IMR-90 (cell line): ENCODE measurements at regions not wholly inside any gene's neighbourhood (a gene's known extent, or its start where the extent isn't known, plus 50 kb on each side); places are given as distances from the start of the nearest gene placed in this dataset.

Experiments
- ATAC-seq: fragments of 200-7000 bp; cut with Tn5 transposase; 2 replicates; pipeline ENCODE4 v1.9.1; 2020; ENCODE audit warnings: low read depth, mild to moderate bottlenecking, moderate library complexity
- BruUV-seq: library from RNA; stranded (reverse); fragments of 400-500 nt; replicated peaks from 2 replicates; lab custom pipeline; 2021; lab: Mats Ljungman, UMichigan
- CTCF ChIA-PET: fragments of 300-600 bp; formaldehyde crosslinking; extraction: SDS; loops from one replicate; lab custom pipeline; 2021; ENCODE audit warnings: antibody characterized with exemption; lab: Yijun Ruan, JAX
- POLR2A ChIA-PET: fragments of 300-600 bp; sonication (Branson Sonifier 250); formaldehyde crosslinking; loops from one replicate; lab custom pipeline; 2022; ENCODE audit warnings: antibody characterized with exemption; ENCODE audit not compliant: unreplicated experiment; lab: Charles Lee
- DNase-seq: peaks from one replicate; pipeline ENCODE4 v3.0.0; 2013
- H2AFZ ChIP-seq: replicated peaks from 2 replicates; pipeline ENCODE3; 2013; ENCODE audit warnings: low read length, mild to moderate bottlenecking; ENCODE audit not compliant: poor library complexity
- H2AK5ac ChIP-seq: 2 replicates; pipeline ENCODE4 v1.6.1; 2013; ENCODE audit warnings: low read depth, low read length, inconsistent platforms
- H2AK9ac ChIP-seq: replicated peaks from 2 replicates; pipeline ENCODE3; 2013; ENCODE audit warnings: mild to moderate bottlenecking, low read depth, low read length, moderate library complexity; ENCODE audit not compliant: poor library complexity
- H2BK120ac ChIP-seq: 2 replicates; pipeline ENCODE4 v1.6.1; 2013; ENCODE audit warnings: low read depth, low read length, inconsistent platforms
- H2BK15ac ChIP-seq: 3 replicates; pipeline ENCODE4 v1.6.1; 2013; ENCODE audit warnings: low read depth, low read length, inconsistent platforms
- H2BK20ac ChIP-seq: 2 replicates; pipeline ENCODE4 v1.6.1; 2013; ENCODE audit warnings: low read depth, mild to moderate bottlenecking, inconsistent platforms, low read length, moderate library complexity
- H2BK5ac ChIP-seq: 2 replicates; pipeline ENCODE4 v1.6.1; 2013; ENCODE audit warnings: mild to moderate bottlenecking, low read depth, low read length, inconsistent platforms; ENCODE audit not compliant: poor library complexity, severe bottlenecking
- H3K14ac ChIP-seq: replicated peaks from 2 replicates; pipeline ENCODE4 v1.6.1; 2013; ENCODE audit warnings: low read depth, low read length, inconsistent platforms
- H3K18ac ChIP-seq: 2 replicates; pipeline ENCODE4 v1.6.1; 2013; ENCODE audit warnings: low read depth, low read length, control low read depth
- H3K23ac ChIP-seq: 2 replicates; pipeline ENCODE4 v1.6.1; 2013; ENCODE audit warnings: low read depth, low read length, inconsistent platforms
- H3K27ac ChIP-seq: 2 replicates; pipeline ENCODE4 v1.5.1; 2013; ENCODE audit warnings: mild to moderate bottlenecking, control low read depth, low read length; ENCODE audit not compliant: insufficient read depth
- H3K27me3 ChIP-seq: 2 replicates; pipeline ENCODE4 v1.6.1; 2013; ENCODE audit warnings: low read length; ENCODE audit not compliant: control insufficient read depth, insufficient read depth
- H3K36me3 ChIP-seq: 2 replicates; pipeline ENCODE4 v1.6.1; 2013; ENCODE audit warnings: low read length, mixed read lengths; ENCODE audit not compliant: control insufficient read depth, insufficient read depth
- H3K4ac ChIP-seq: 2 replicates; pipeline ENCODE4 v1.6.1; 2013; ENCODE audit warnings: low read depth, low read length, inconsistent platforms
- H3K4me1 ChIP-seq: 2 replicates; pipeline ENCODE4 v1.6.1; 2013; ENCODE audit warnings: low read length, mixed read lengths; ENCODE audit not compliant: control insufficient read depth, insufficient read depth
- H3K4me2 ChIP-seq: 2 replicates; pipeline ENCODE4 v1.6.1; 2013; ENCODE audit warnings: low read depth, mild to moderate bottlenecking, control low read depth, low read length, moderate library complexity
- H3K4me3 ChIP-seq: 2 replicates; pipeline ENCODE4 v1.5.1; 2013; ENCODE audit warnings: low read depth, mild to moderate bottlenecking, control low read depth, low read length, moderate library complexity; ENCODE audit not compliant: insufficient read depth
- H3K56ac ChIP-seq: 2 replicates; pipeline ENCODE4 v1.6.1; 2013; ENCODE audit warnings: low read length, inconsistent platforms; ENCODE audit not compliant: insufficient read depth; ENCODE audit errors: extremely low read depth
- H3K79me1 ChIP-seq, 2 experiments: 2 replicates each; pipeline ENCODE4 v1.6.1; 2013; ENCODE audit warnings: low read length in 2 of 2, inconsistent platforms in 1 of 2, low read depth in 1 of 2
- H3K9ac ChIP-seq: 2 replicates; pipeline ENCODE4 v1.6.1; 2013; ENCODE audit warnings: low read depth, low read length, control low read depth
- H3K9me1 ChIP-seq: 2 replicates; pipeline ENCODE4 v1.6.1; 2013; ENCODE audit warnings: low read length, inconsistent platforms; ENCODE audit not compliant: insufficient read depth
- H3K9me3 ChIP-seq: 2 replicates; pipeline ENCODE4 v1.6.1; 2013; ENCODE audit warnings: low read length; ENCODE audit not compliant: control insufficient read depth, insufficient read depth
- H4K20me1 ChIP-seq: 2 replicates; pipeline ENCODE4 v1.6.1; 2013; ENCODE audit warnings: low read length, inconsistent platforms; ENCODE audit not compliant: insufficient read depth
- H4K5ac ChIP-seq: 2 replicates; pipeline ENCODE4 v1.6.1; 2013; ENCODE audit warnings: mild to moderate bottlenecking, low read depth, low read length, control low read depth
- H4K8ac ChIP-seq, 2 experiments: 2 replicates each; pipeline ENCODE4 v1.6.1; 2013; ENCODE audit warnings: low read depth in 2 of 2, low read length in 2 of 2, control low read depth in 1 of 2, inconsistent platforms in 1 of 2
- H4K91ac ChIP-seq: 2 replicates; pipeline ENCODE4 v1.6.1; 2013; ENCODE audit warnings: low read depth, low read length, inconsistent platforms; ENCODE audit not compliant: insufficient read depth
- BHLHE40 ChIP-seq: fragments of 150-350 bp; IDR thresholded peaks from 2 replicates; pipeline ENCODE4 v1.6.1; 2016; ENCODE audit warnings: mild to moderate bottlenecking, low read depth, low read length
- CEBPB ChIP-seq: IDR thresholded peaks from 2 replicates; pipeline ENCODE4 v1.6.1; 2012; ENCODE audit warnings: low read depth, low read length, improper control_type of control experiment
- CHD1 ChIP-seq: IDR thresholded peaks from 2 replicates; pipeline ENCODE4 v1.6.1; 2012; ENCODE audit warnings: low read depth, low read length, improper control_type of control experiment
- CTCF ChIP-seq: conservative IDR thresholded peaks from 2 replicates; pipeline ENCODE4 v1.5.1; 2012; ENCODE audit warnings: mild to moderate bottlenecking, low read depth, low read length, improper control_type of control experiment
- FOS ChIP-seq: fragments of 150-350 bp; IDR thresholded peaks from 2 replicates; pipeline ENCODE4 v1.6.1; 2016; ENCODE audit warnings: low read depth, low read length
- MAFK ChIP-seq: IDR thresholded peaks from 2 replicates; pipeline ENCODE4 v1.6.1; 2012; ENCODE audit warnings: low read depth, low read length, improper control_type of control experiment
- MAZ ChIP-seq: IDR thresholded peaks from 2 replicates; pipeline ENCODE4 v1.6.1; 2012; ENCODE audit warnings: low read depth, mild to moderate bottlenecking, low read length, improper control_type of control experiment, moderate library complexity, borderline replicate concordance
- MXI1 ChIP-seq: IDR thresholded peaks from 2 replicates; pipeline ENCODE4 v1.6.1; 2012; ENCODE audit warnings: low read depth, mild to moderate bottlenecking, low read length, moderate library complexity, borderline replicate concordance
- NFE2L2 ChIP-seq: fragments of 150-350 bp; IDR thresholded peaks from 2 replicates; pipeline ENCODE4 v1.6.1; 2016; ENCODE audit warnings: low read depth, mild to moderate bottlenecking, low read length
- POLR2A ChIP-seq: IDR thresholded peaks from 2 replicates; pipeline ENCODE4 v1.6.1; 2012; ENCODE audit warnings: mild to moderate bottlenecking, low read depth, low read length
- RAD21 ChIP-seq: IDR thresholded peaks from 2 replicates; pipeline ENCODE4 v1.6.1; 2012; ENCODE audit warnings: low read length, improper control_type of control experiment
- RCOR1 ChIP-seq: IDR thresholded peaks from 2 replicates; pipeline ENCODE4 v1.6.1; 2012; ENCODE audit warnings: mild to moderate bottlenecking, low read length, improper control_type of control experiment; ENCODE audit not compliant: insufficient replicate concordance
- RFX5 ChIP-seq: IDR thresholded peaks from 2 replicates; pipeline ENCODE4 v1.8.0; 2012; ENCODE audit warnings: low read depth, mild to moderate bottlenecking, low read length, moderate library complexity
- SMC3 ChIP-seq: fragments of 150-350 bp; IDR thresholded peaks from 2 replicates; pipeline ENCODE4 v1.6.1; 2016; ENCODE audit warnings: low read depth, mild to moderate bottlenecking, antibody characterized with exemption, low read length, moderate library complexity
- USF2 ChIP-seq: fragments of 150-350 bp; IDR thresholded peaks from 2 replicates; pipeline ENCODE4 v1.6.1; 2017; ENCODE audit warnings: mild to moderate bottlenecking, antibody characterized with exemption, low read length, low read depth
- WGBS, 2 experiments: methylation state at CpG; one replicate each; pipeline versions ENCODE4 v1.1.5 to v1.1.7; 2013; ENCODE audit warnings: missing lambda C conversion rate in 2 of 2; ENCODE audit not compliant: insufficient read length in 1 of 2; ENCODE audit errors: extremely low coverage in 2 of 2; 5-methylcytosine and 5-hydroxymethylcytosine counted together
- dilution Hi-C: fragments of 300-500 bp; cut with HindIII; formaldehyde crosslinking; loops from one replicate; pipeline ENCODE4 v1.14.3; 2018; ENCODE audit warnings: low sequenced_read_pairs; ENCODE audit not compliant: unreplicated experiment
- in situ Hi-C: fragments of 300-500 bp; cut with MboI; formaldehyde crosslinking; loops from 3 replicates; pipeline ENCODE4 v1.14.3; 2019; ENCODE audit warnings: low sequenced_read_pairs, inconsistent platforms, mixed read lengths
- intact Hi-C: fragments of 100-400 bp; cut with micrococcal nuclease; formaldehyde crosslinking; loops from 2 replicates; pipeline ENCODE4 v1.10.0; 2022
- TF ChIP-seq, protein P1 (sequence below): fragments of 150-350 bp; IDR thresholded peaks from 2 replicates; pipeline ENCODE4 v1.6.1; 2016; ENCODE audit warnings: low read depth, mild to moderate bottlenecking, low read length, moderate library complexity, borderline replicate concordance

- H3K18ac ChIP-seq = no peak overlapping the region
- no peaks in the 10 kb centered on the region for H3K79me1 ChIP-seq
- dilution Hi-C loops = no loop called here
- no peak overlapping the region for H2BK20ac ChIP-seq
- H2BK120ac ChIP-seq = no peak overlapping the region
- no peak overlapping the region for H2AK5ac ChIP-seq
- H3K27ac ChIP-seq = no peak overlapping the region
- in situ Hi-C loops = no loop called here
- H2BK15ac ChIP-seq = no peak overlapping the region
- H2AFZ ChIP-seq = no peak overlapping the region
- H4K91ac ChIP-seq = no peak overlapping the region
- H3K36me3 ChIP-seq = no peaks in the 10 kb centered on the region
- no peaks in the 10 kb centered on the region for H3K27me3 ChIP-seq
- CTCF ChIA-PET = interaction anchor here (0.8 kb wide), 1 partner anchor 392 kb away, joined by 3 read pairs; no protein-coding TSS in a partner anchor
- DNase-seq = no peak
- TF ChIP-seq, protein P1, sequence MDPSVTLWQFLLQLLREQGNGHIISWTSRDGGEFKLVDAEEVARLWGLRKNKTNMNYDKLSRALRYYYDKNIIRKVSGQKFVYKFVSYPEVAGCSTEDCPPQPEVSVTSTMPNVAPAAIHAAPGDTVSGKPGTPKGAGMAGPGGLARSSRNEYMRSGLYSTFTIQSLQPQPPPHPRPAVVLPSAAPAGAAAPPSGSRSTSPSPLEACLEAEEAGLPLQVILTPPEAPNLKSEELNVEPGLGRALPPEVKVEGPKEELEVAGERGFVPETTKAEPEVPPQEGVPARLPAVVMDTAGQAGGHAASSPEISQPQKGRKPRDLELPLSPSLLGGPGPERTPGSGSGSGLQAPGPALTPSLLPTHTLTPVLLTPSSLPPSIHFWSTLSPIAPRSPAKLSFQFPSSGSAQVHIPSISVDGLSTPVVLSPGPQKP = no peak
- no peak for TF ChIP-seq USF2
- TF ChIP-seq RAD21 = no peak
- TF ChIP-seq SMC3 = no peak
- TF ChIP-seq POLR2A = no peak
- TF ChIP-seq FOS = no peak
- no peak for TF ChIP-seq MXI1
- no peak for TF ChIP-seq RCOR1
- TF ChIP-seq CEBPB = no peak
- no peak for TF ChIP-seq MAFK
- no peak for TF ChIP-seq MAZ
- no peak for TF ChIP-seq CTCF
- TF ChIP-seq BHLHE40 = no peak
- no peak for TF ChIP-seq RFX5
- TF ChIP-seq CHD1 = no peak
- no peak for TF ChIP-seq NFE2L2
- WGBS, 2 experiments = 100% methylated on average over 3 of the region's 3 CpGs; no CpG with 5 or more reads in 1 of the 2 experiments
- no peak overlapping the region for H2AK9ac ChIP-seq
- intact Hi-C loops = loop anchor here (10.0 kb wide), 1 partner anchor 527 kb away; no protein-coding TSS in a partner anchor
- H4K5ac ChIP-seq = no peak overlapping the region
- H3K9ac ChIP-seq = no peak overlapping the region
- H3K4me1 ChIP-seq = peaks cover 10% of the 10 kb centered on the region
- H3K4me3 ChIP-seq = no peak overlapping the region
- no peak for ATAC-seq
- no TSS peak for BruUV-seq
- H3K4me2 ChIP-seq = no peak overlapping the region
- H3K56ac ChIP-seq = no peak overlapping the region
- no peak overlapping the region for H3K14ac ChIP-seq
- no peaks in the 10 kb centered on the region for H3K9me3 ChIP-seq
- POLR2A ChIA-PET = no interaction called here
- H3K4ac ChIP-seq = no peak overlapping the region
- H4K8ac ChIP-seq = no peak overlapping the region
- H2BK5ac ChIP-seq = no peak overlapping the region
- H4K20me1 ChIP-seq = no peaks in the 10 kb centered on the region
- peaks cover 14% of the 10 kb centered on the region for H3K9me1 ChIP-seq
- H3K23ac ChIP-seq = no peak overlapping the region; the same call in 1 of the 2 replicates
These were observed 365.3 kb downstream of the RND3 start for GRCh38 chr2:150122156-150122555.
